Neural progenitor cell (in vitro differentiated cells): ENCODE measurements at regions not wholly inside any gene's neighbourhood (a gene's known extent, or its start where the extent isn't known, plus 50 kb on each side); places are given as distances from the start of the nearest gene placed in this dataset.
"Not testable (repeated sequence)": the region's sequence is repeated elsewhere in the genome, so short reads cannot be mapped to it uniquely, and the experiment has no call there.

Experiments used
- DNase-seq: peaks from one replicate; pipeline ENCODE4 v3.0.0-alpha.2; 2016; ENCODE audit warnings: low spot score
- H2AFZ ChIP-seq: fragments of 200-600 bp; sonication (generic); replicated peaks from 2 replicates; pipeline ENCODE4 v1.6.1; 2016; ENCODE audit warnings: antibody characterized with exemption
- H3F3A ChIP-seq: fragments of 200-600 bp; sonication (generic); 2 replicates; pipeline ENCODE4 v1.6.1; 2016; ENCODE audit warnings: antibody characterized with exemption, low read depth
- H3K27ac ChIP-seq: fragments of 200-600 bp; sonication (generic); 2 replicates; pipeline ENCODE4 v1.5.1; 2016; ENCODE audit warnings: mild to moderate bottlenecking
- H3K27me3 ChIP-seq: fragments of 200-600 bp; sonication (generic); 2 replicates; pipeline ENCODE4 v1.6.1; 2016; ENCODE audit warnings: mild to moderate bottlenecking, moderate library complexity
- H3K36me3 ChIP-seq: fragments of 200-600 bp; sonication (generic); 2 replicates; pipeline ENCODE4 v1.5.1; 2016
- H3K4me1 ChIP-seq: fragments of 200-600 bp; sonication (generic); 2 replicates; pipeline ENCODE4 v1.6.1; 2016; ENCODE audit warnings: mixed run types
- H3K4me2 ChIP-seq: fragments of 200-600 bp; sonication (generic); 2 replicates; pipeline ENCODE4 v1.6.1; 2016
- H3K4me3 ChIP-seq: fragments of 200-600 bp; sonication (generic); 2 replicates; pipeline ENCODE4 v1.5.1; 2016
- H3K79me2 ChIP-seq: fragments of 200-600 bp; sonication (generic); 2 replicates; pipeline ENCODE4 v1.6.1; 2016; ENCODE audit warnings: low read depth
- H3K9ac ChIP-seq: fragments of 200-600 bp; sonication (generic); 2 replicates; pipeline ENCODE4 v1.6.1; 2016
- H3K9me3 ChIP-seq: fragments of 200-600 bp; sonication (generic); 2 replicates; pipeline ENCODE4 v1.5.1; 2016; ENCODE audit warnings: low read depth
- H4K20me1 ChIP-seq: fragments of 200-600 bp; sonication (generic); 2 replicates; pipeline ENCODE4 v1.6.1; 2016; ENCODE audit warnings: low read depth
- H3K27ac Mint-ChIP-seq: 3 replicates; pipeline ENCODE4 v1.8.0; 2021; ENCODE audit warnings: mixed read lengths
- H3K27me3 Mint-ChIP-seq: 2 replicates; pipeline ENCODE4 v1.8.0; 2022; ENCODE audit warnings: low read depth, mild to moderate bottlenecking, inconsistent platforms, moderate library complexity, mixed read lengths; ENCODE audit not compliant: insufficient read depth
- H3K36me3 Mint-ChIP-seq: 3 replicates; pipeline ENCODE4 v1.8.0; 2021; ENCODE audit warnings: mixed read lengths
- H3K4me1 Mint-ChIP-seq: 3 replicates; pipeline ENCODE4 v1.8.0; 2021; ENCODE audit warnings: mixed read lengths
- H3K4me3 Mint-ChIP-seq: 3 replicates; pipeline ENCODE4 v1.8.0; 2021; ENCODE audit warnings: mild to moderate bottlenecking, moderate library complexity, mixed read lengths
- H3K9me3 Mint-ChIP-seq: 3 replicates; pipeline ENCODE4 v1.8.0; 2020; ENCODE audit warnings: mixed read lengths
- EZH2 ChIP-seq: fragments of 200-600 bp; sonication (generic); IDR thresholded peaks from 2 replicates; pipeline ENCODE4 v1.6.1; 2017; ENCODE audit warnings: antibody characterized with exemption, mild to moderate bottlenecking, moderate library complexity
- EZH2phosphoT487 ChIP-seq: fragments of 200-600 bp; sonication (generic); IDR thresholded peaks from 2 replicates; pipeline ENCODE4 v1.6.1; 2017; ENCODE audit warnings: antibody characterized with exemption
- TF ChIP-seq, protein P1 (sequence below): fragments of 200-600 bp; sonication (generic); IDR thresholded peaks from 2 replicates; pipeline ENCODE4 v1.5.1; 2017; ENCODE audit warnings: antibody characterized with exemption, mild to moderate bottlenecking

DNA sequence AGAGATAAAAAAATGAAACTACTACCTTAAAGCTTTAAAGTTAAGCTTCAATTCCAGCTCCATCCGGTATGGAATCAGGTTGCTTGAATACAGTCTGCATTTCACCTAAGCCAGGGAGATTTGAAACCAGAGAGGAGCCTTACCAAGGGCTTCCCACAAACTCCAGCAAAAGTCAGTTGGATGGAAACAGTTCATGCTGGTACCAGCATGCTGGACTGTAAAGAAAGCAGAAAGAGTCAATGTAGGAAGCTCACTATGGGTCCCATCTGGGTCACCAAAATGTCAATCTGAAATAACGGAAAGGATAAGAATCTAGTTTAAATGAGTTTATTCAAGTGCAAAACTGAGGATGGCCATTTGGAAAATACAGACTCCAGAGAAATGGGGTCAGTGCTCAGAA lies 65.3 kb downstream of the CDO1 start:
- no peaks in the 10 kb centered on the region for H3K9me3 Mint-ChIP-seq
- no peak overlapping the region for H3K9ac ChIP-seq
- no peaks in the 10 kb centered on the region for H4K20me1 ChIP-seq
- peak; percentile 7 for DNase-seq
- H3K27ac Mint-ChIP-seq: no peak overlapping the region
- no peaks in the 10 kb centered on the region for H3K27me3 ChIP-seq
- H3K4me3 ChIP-seq: no peak overlapping the region
- no peak overlapping the region for H2AFZ ChIP-seq
- no peaks in the 10 kb centered on the region for H3F3A ChIP-seq
- TF ChIP-seq EZH2 (no peak), EZH2phosphoT487 (no peak)
- TF ChIP-seq, protein P1, sequence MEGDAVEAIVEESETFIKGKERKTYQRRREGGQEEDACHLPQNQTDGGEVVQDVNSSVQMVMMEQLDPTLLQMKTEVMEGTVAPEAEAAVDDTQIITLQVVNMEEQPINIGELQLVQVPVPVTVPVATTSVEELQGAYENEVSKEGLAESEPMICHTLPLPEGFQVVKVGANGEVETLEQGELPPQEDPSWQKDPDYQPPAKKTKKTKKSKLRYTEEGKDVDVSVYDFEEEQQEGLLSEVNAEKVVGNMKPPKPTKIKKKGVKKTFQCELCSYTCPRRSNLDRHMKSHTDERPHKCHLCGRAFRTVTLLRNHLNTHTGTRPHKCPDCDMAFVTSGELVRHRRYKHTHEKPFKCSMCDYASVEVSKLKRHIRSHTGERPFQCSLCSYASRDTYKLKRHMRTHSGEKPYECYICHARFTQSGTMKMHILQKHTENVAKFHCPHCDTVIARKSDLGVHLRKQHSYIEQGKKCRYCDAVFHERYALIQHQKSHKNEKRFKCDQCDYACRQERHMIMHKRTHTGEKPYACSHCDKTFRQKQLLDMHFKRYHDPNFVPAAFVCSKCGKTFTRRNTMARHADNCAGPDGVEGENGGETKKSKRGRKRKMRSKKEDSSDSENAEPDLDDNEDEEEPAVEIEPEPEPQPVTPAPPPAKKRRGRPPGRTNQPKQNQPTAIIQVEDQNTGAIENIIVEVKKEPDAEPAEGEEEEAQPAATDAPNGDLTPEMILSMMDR: no peak
- no peak overlapping the region for H3K4me3 Mint-ChIP-seq
- peaks cover 4% of the 10 kb centered on the region for H3K4me1 Mint-ChIP-seq
- H3K79me2 ChIP-seq: no peaks in the 10 kb centered on the region
- H3K36me3 Mint-ChIP-seq: no peaks in the 10 kb centered on the region
- H3K36me3 ChIP-seq: no peaks in the 10 kb centered on the region
- H3K4me1 ChIP-seq: peaks cover 8% of the 10 kb centered on the region
- H3K4me2 ChIP-seq: no peak overlapping the region
- H3K27ac ChIP-seq: no peak overlapping the region
- no peaks in the 10 kb centered on the region for H3K9me3 ChIP-seq
- peaks cover 4% of the 10 kb centered on the region for H3K27me3 Mint-ChIP-seq

GRCh38 chr5:115749016-115749415 lies 67.4 kb downstream of the CDO1 start:
- H2AFZ ChIP-seq: no peak overlapping the region
- no peaks in the 10 kb centered on the region for H3K79me2 ChIP-seq
- H3K4me1 Mint-ChIP-seq: peaks cover 4% of the 10 kb centered on the region
- H3K27me3 Mint-ChIP-seq: peaks cover 2% of the 10 kb centered on the region
- H3K9me3 Mint-ChIP-seq: peaks cover 13% of the 10 kb centered on the region
- H3K9ac ChIP-seq: no peak overlapping the region
- no peak overlapping the region for H3K27ac Mint-ChIP-seq
- no peak for DNase-seq
- H3K4me3 ChIP-seq: no peak overlapping the region
- peaks cover 4% of the 10 kb centered on the region for H3K9me3 ChIP-seq
- H3F3A ChIP-seq: no peaks in the 10 kb centered on the region
- H3K4me2 ChIP-seq: no peak overlapping the region
- TF ChIP-seq, protein P1: no peak
- no peak for TF ChIP-seq EZH2phosphoT487
- no peak for TF ChIP-seq EZH2
- H3K36me3 ChIP-seq: no peaks in the 10 kb centered on the region
- H3K36me3 Mint-ChIP-seq: peaks cover 3% of the 10 kb centered on the region
- H4K20me1 ChIP-seq: no peaks in the 10 kb centered on the region
- H3K27ac ChIP-seq: no peak overlapping the region
- H3K4me3 Mint-ChIP-seq: no peak overlapping the region
- H3K4me1 ChIP-seq: peaks cover 8% of the 10 kb centered on the region
- no peaks in the 10 kb centered on the region for H3K27me3 ChIP-seq

GRCh38 chr5:115739245-115739644 lies 77.2 kb downstream of the CDO1 start:
- not testable (repeated sequence) for H3K9me3 ChIP-seq, H4K20me1 ChIP-seq, H3K9ac ChIP-seq, H3K4me3 Mint-ChIP-seq, H3K27me3 Mint-ChIP-seq, H3K36me3 ChIP-seq, H3K27me3 ChIP-seq, H3K4me2 ChIP-seq, H3K79me2 ChIP-seq, H3K36me3 Mint-ChIP-seq, H3K27ac ChIP-seq, H2AFZ ChIP-seq, H3K4me3 ChIP-seq, H3K27ac Mint-ChIP-seq, DNase-seq
- peaks cover 25% of the 10 kb centered on the region for H3K4me1 Mint-ChIP-seq
- Histone ChIP-seq H3F3A (peaks cover 15% of the 10 kb centered on the region), H3K4me1 (peaks cover 28% of the 10 kb centered on the region)
- peaks cover 19% of the 10 kb centered on the region for H3K9me3 Mint-ChIP-seq

GRCh38 chr5:115738830-115739229 lies 77.6 kb downstream of the CDO1 start:
- H3K36me3 Mint-ChIP-seq: no peaks in the 10 kb centered on the region
- no peak for DNase-seq
- peaks cover 2% of the 10 kb centered on the region for H3K27me3 Mint-ChIP-seq

More at GRCh38 chr5:115738830-115739229, 77.6 kb downstream of the CDO1 start:
- Histone ChIP-seq H3K9me3 (no peaks in the 10 kb centered on the region), H3K4me1 (peaks cover 29% of the 10 kb centered on the region), H4K20me1 (no peaks in the 10 kb centered on the region), H2AFZ (no peak overlapping the region), H3K27ac (no peak overlapping the region), H3K4me2 (no peak overlapping the region), H3K79me2 (no peaks in the 10 kb centered on the region), H3K27me3 (no peaks in the 10 kb centered on the region), H3K9ac (no peak overlapping the region), H3K4me3 (no peak overlapping the region), H3K36me3 (no peaks in the 10 kb centered on the region), H3F3A (peaks cover 15% of the 10 kb centered on the region)
- TF ChIP-seq EZH2 (no peak), EZH2phosphoT487 (no peak)
- TF ChIP-seq, protein P1: no peak
- peaks cover 25% of the 10 kb centered on the region for H3K4me1 Mint-ChIP-seq
- no peak overlapping the region for H3K4me3 Mint-ChIP-seq
- no peak overlapping the region for H3K27ac Mint-ChIP-seq
- H3K9me3 Mint-ChIP-seq: peaks cover 15% of the 10 kb centered on the region
